Colonic mucosa (tissue), 4 donors: ENCODE measurements at regions not wholly inside any gene's neighbourhood (a gene's known extent, or its start where the extent isn't known, plus 50 kb on each side); places are given as distances from the start of the nearest gene placed in this dataset.

ENCODE experiments used
- DNase-seq: peaks from one replicate; pipeline ENCODE4 v3.0.0-alpha.2; 2020
- H3K27ac ChIP-seq: fragments of 200-600 bp; one replicate; pipeline ENCODE4 v1.8.0; 2021
- H3K27me3 ChIP-seq: fragments of 200-600 bp; one replicate; pipeline ENCODE4 v1.8.0; 2021
- H3K36me3 ChIP-seq: fragments of 200-600 bp; one replicate; pipeline ENCODE4 v1.8.0; 2021
- H3K4me1 ChIP-seq: fragments of 200-600 bp; one replicate; pipeline ENCODE4 v1.8.0; 2021; ENCODE audit warnings: mild to moderate bottlenecking
- H3K4me3 ChIP-seq: fragments of 200-600 bp; one replicate; pipeline ENCODE4 v1.8.0; 2021
- H3K9ac ChIP-seq, 2 donors: one replicate each; pipeline ENCODE4 v1.7.0; 2013; ENCODE audit warnings: control low read depth in 2 of 2, low read depth in 2 of 2, low read length in 2 of 2
- H3K9me3 ChIP-seq: fragments of 200-600 bp; one replicate; pipeline ENCODE4 v1.8.0; 2021
- intact Hi-C: fragments of 100-400 bp; cut with DNase I; formaldehyde crosslinking; loops from one replicate; pipeline ENCODE4 v1.14.1; 2022
- TF ChIP-seq, protein P1 (sequence below): fragments of 200-600 bp; IDR thresholded peaks from one replicate; pipeline ENCODE4 v1.8.0; 2022; ENCODE audit warnings: antibody characterized with exemption, mild to moderate bottlenecking
- donor health status: healthy.
- donor health status: DM: no; HTN: no; CAD: no.
- donor health status: DM: no; HTN: no; CAD: no.

DNA sequence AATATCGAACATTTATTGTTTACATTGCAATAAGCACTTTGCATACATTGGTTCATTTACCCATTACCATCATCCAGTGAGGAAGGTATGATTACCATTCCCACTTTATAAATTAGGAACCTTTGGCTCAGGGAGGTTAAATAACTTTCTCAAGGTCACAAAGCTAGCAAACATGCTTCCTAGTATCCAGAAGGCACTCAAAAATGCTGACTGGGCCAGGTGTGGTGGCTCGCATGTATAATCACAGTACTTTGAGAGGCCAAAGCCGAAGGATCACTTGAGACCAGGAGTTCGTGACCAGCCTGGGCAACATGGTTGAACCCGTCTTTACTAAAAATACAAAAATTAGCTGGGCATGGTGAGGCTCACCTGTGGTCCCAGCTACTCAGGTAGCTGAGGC is 259.6 kb downstream of the TMEM114 start:
- Histone ChIP-seq H3K9ac (no peak overlapping the region), H3K9me3 (no peaks in the 10 kb centered on the region), H3K4me1 (no peaks in the 10 kb centered on the region), H3K27ac (no peak overlapping the region), H3K27me3 (no peaks in the 10 kb centered on the region), H3K36me3 (no peaks in the 10 kb centered on the region), H3K4me3 (no peak overlapping the region)
- no peak for DNase-seq
- TF ChIP-seq, protein P1, sequence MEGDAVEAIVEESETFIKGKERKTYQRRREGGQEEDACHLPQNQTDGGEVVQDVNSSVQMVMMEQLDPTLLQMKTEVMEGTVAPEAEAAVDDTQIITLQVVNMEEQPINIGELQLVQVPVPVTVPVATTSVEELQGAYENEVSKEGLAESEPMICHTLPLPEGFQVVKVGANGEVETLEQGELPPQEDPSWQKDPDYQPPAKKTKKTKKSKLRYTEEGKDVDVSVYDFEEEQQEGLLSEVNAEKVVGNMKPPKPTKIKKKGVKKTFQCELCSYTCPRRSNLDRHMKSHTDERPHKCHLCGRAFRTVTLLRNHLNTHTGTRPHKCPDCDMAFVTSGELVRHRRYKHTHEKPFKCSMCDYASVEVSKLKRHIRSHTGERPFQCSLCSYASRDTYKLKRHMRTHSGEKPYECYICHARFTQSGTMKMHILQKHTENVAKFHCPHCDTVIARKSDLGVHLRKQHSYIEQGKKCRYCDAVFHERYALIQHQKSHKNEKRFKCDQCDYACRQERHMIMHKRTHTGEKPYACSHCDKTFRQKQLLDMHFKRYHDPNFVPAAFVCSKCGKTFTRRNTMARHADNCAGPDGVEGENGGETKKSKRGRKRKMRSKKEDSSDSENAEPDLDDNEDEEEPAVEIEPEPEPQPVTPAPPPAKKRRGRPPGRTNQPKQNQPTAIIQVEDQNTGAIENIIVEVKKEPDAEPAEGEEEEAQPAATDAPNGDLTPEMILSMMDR = no peak
- intact Hi-C loops = no loop called here

DNA sequence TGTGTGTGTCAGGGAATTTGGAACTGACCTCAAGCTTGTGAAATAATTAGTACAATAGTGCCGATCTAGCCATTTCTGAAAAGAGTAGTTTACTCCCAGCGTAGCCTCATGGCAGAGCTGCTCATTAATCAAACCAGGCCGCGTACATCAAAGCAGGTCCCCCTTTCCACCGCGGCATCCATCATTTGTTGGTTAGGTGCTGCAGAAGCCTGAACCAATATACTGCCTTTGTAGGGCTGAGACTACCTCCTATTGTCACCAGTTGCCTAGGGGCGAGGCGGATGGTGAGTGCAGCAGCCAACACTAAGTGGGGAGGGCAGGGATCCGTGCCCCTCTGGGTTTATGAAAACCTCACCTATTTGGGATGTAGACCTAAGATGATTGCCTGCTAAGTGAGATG is 264.1 kb downstream of the TMEM114 start:
- intact Hi-C loops = no loop called here

DNA sequence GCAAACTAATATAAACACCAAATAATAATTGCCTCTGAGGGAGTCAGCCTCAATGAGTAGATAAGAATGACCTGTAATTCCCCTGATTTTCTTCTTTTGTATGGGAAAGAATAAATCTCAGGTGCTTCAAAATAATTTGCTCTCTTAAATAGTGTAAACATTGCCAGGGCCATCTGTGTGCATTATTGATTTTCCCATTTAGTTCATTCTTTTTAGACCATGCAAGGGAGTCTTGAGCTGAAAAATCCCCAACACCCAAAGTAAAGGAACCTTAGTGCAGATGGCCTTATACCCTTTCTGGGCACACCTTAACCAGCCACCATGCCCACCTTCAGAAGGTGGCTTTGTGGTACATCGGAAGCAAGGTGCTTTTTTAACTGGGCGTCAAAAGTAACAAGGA is 267.2 kb downstream of the TMEM114 start:
- Histone ChIP-seq H3K27ac (no peak overlapping the region), H3K4me1 (no peaks in the 10 kb centered on the region), H3K27me3 (no peaks in the 10 kb centered on the region), H3K9me3 (no peaks in the 10 kb centered on the region), H3K4me3 (no peak overlapping the region), H3K36me3 (no peaks in the 10 kb centered on the region), H3K9ac (no peak overlapping the region)
- TF ChIP-seq, protein P1 = no peak
- DNase-seq = no peak
- intact Hi-C loops = no loop called here

More for the DNA sequence above, 264.1 kb downstream of the TMEM114 start:
- Histone ChIP-seq H3K9me3 (no peaks in the 10 kb centered on the region), H3K4me3 (no peak overlapping the region), H3K9ac (no peak overlapping the region), H3K27ac (no peak overlapping the region), H3K36me3 (no peaks in the 10 kb centered on the region), H3K4me1 (no peaks in the 10 kb centered on the region), H3K27me3 (no peaks in the 10 kb centered on the region)
- DNase-seq = no peak
- TF ChIP-seq, protein P1 = no peak

DNA sequence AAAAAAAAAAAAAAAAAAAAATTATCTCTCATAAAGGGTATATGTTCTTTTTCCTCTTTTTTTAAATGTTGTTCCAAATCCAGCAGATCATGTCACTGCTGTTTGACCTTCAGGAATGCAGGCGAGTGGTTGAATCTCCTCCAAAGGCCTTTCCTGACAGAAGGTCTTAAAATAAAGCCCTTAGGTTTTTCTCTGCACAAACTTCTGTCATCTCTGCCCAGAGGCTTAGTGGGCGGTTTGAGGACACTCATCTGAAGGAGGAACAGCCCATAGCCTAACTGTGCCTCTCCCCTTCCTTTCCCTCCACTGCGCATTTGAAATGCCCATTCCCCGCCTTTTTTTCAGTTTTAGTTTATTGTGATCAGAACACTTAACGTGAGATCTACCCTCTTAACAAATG is 270.2 kb downstream of the TMEM114 start:
- H3K9ac ChIP-seq = no peak overlapping the region
- no peak overlapping the region for H3K27ac ChIP-seq

DNA sequence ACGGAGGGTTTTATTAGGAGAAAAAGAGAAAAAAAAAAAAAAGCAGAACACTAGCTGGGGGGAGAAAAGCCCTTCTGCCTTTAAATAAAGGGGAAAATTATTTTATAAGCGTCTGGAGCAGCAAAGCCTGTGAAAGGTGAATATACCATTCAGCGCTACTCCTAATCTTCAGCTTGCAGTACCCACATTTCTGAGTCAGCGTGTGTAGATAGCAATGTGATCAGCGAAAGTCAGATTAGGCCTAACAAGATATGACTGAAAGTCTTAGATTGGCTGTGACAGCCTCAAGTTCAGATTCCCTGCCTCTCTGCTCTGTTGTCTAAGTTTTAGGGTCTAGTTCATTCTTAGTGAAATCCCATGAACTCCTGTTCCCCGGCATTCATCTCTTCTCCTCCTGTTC is 279.5 kb downstream of the TMEM114 start:
- DNase-seq = no peak
- intact Hi-C loops = no loop called here

More for the DNA sequence above, 270.2 kb downstream of the TMEM114 start:
- Histone ChIP-seq H3K27me3 (no peaks in the 10 kb centered on the region), H3K4me3 (no peak overlapping the region), H3K9me3 (no peaks in the 10 kb centered on the region), H3K36me3 (no peaks in the 10 kb centered on the region), H3K4me1 (no peaks in the 10 kb centered on the region)
- TF ChIP-seq, protein P1 = no peak
- intact Hi-C loops = no loop called here
- no peak for DNase-seq

More for the DNA sequence above, 279.5 kb downstream of the TMEM114 start:
- Histone ChIP-seq H3K9ac (no peak overlapping the region), H3K27ac (no peak overlapping the region), H3K9me3 (no peaks in the 10 kb centered on the region), H3K27me3 (no peaks in the 10 kb centered on the region), H3K4me1 (no peaks in the 10 kb centered on the region), H3K36me3 (no peaks in the 10 kb centered on the region), H3K4me3 (no peak overlapping the region)
- TF ChIP-seq, protein P1 = no peak
